ENCODE measurements at regions not wholly inside any gene's neighbourhood (a gene's known extent, or its start where the extent isn't known, plus 50 kb on each side); places are given as distances from the start of the nearest gene placed in this dataset.

GRCh38 chr17:77392376-77393273, 251.9 kb downstream of the SEC14L1 start:
- Histone ChIP-seq H3K4me1 (ENCODE audit: low read length) (no peaks in the 10 kb centered on the region), H3K4me2 (ENCODE audit: low read length) (no peak overlapping the region), H4K20me1 (ENCODE audit: insufficient read depth, low read length) (no peaks in the 10 kb centered on the region), H3K36me3 (replicated peaks; ENCODE audit: low read depth, low read length) (no peaks in the 10 kb centered on the region), H3K79me2 (ENCODE audit: low read length) (no peaks in the 10 kb centered on the region), H3K27ac (ENCODE audit: low read length) (no peak overlapping the region), H3K9ac (ENCODE audit: low read length) (no peak overlapping the region), H3K27me3 (ENCODE audit: low read depth, low read length) (no peaks in the 10 kb centered on the region), H3K9me3 (ENCODE audit: insufficient read depth, low read length) (no peaks in the 10 kb centered on the region), H2AFZ (ENCODE audit: low read depth, low read length) (no peak overlapping the region), H3K4me3 (ENCODE audit: low read length) (no peak overlapping the region)
- TF ChIP-seq CTCF (IDR thresholded peaks at IDR 0.05; ENCODE audit: low read depth, low read length) (no peak), EZH2phosphoT487 (IDR thresholded peaks at IDR 0.05; ENCODE audit: low read depth) (no peak)

GRCh38 chr17:77393274-77393600, 252.5 kb downstream of the SEC14L1 start:
- no peaks in the 10 kb centered on the region for H4K20me1 ChIP-seq (ENCODE audit: insufficient read depth, low read length)
- no peaks in the 10 kb centered on the region for H3K36me3 ChIP-seq (replicated peaks; ENCODE audit: low read depth, low read length)
- H3K9me3 ChIP-seq (ENCODE audit: insufficient read depth, low read length): no peaks in the 10 kb centered on the region
- H3K4me2 ChIP-seq (ENCODE audit: low read length): no peak overlapping the region
- no peak overlapping the region for H3K4me3 ChIP-seq (ENCODE audit: low read length)
- no peaks in the 10 kb centered on the region for H3K79me2 ChIP-seq (ENCODE audit: low read length)
- no peaks in the 10 kb centered on the region for H3K4me1 ChIP-seq (ENCODE audit: low read length)
- TF ChIP-seq EZH2phosphoT487 (IDR thresholded peaks at IDR 0.05; ENCODE audit: low read depth) (no peak), CTCF (IDR thresholded peaks at IDR 0.05; ENCODE audit: low read depth, low read length) (no peak)
- H3K27me3 ChIP-seq (ENCODE audit: low read depth, low read length): no peaks in the 10 kb centered on the region
- no peak overlapping the region for H3K9ac ChIP-seq (ENCODE audit: low read length)
- H2AFZ ChIP-seq (ENCODE audit: low read depth, low read length): no peak overlapping the region
- H3K27ac ChIP-seq (ENCODE audit: low read length): no peak overlapping the region

- Histone ChIP-seq H3K79me2 (ENCODE audit: low read length) (no peaks in the 10 kb centered on the region), H3K4me2 (ENCODE audit: low read length) (no peak overlapping the region), H4K20me1 (ENCODE audit: insufficient read depth, low read length) (no peaks in the 10 kb centered on the region), H3K36me3 (replicated peaks; ENCODE audit: low read depth, low read length) (no peaks in the 10 kb centered on the region), H3K27ac (ENCODE audit: low read length) (no peak overlapping the region), H3K9me3 (ENCODE audit: insufficient read depth, low read length) (no peaks in the 10 kb centered on the region), H3K4me3 (ENCODE audit: low read length) (no peak overlapping the region), H2AFZ (ENCODE audit: low read depth, low read length) (no peak overlapping the region), H3K27me3 (ENCODE audit: low read depth, low read length) (no peaks in the 10 kb centered on the region), H3K9ac (ENCODE audit: low read length) (no peak overlapping the region), H3K4me1 (ENCODE audit: low read length) (no peaks in the 10 kb centered on the region)
- no peak for TF ChIP-seq CTCF (IDR thresholded peaks at IDR 0.05; ENCODE audit: low read depth, low read length)
- TF ChIP-seq EZH2phosphoT487 (IDR thresholded peaks at IDR 0.05; ENCODE audit: low read depth): no peak
Observed at GRCh38 chr17:77393867-77394539, 253.2 kb downstream of the SEC14L1 start.

- H3K4me1 ChIP-seq (ENCODE audit: low read length): no peaks in the 10 kb centered on the region
Observed at GRCh38 chr17:77394540-77395295, 253.9 kb downstream of the SEC14L1 start.

More at GRCh38 chr17:77394540-77395295, 253.9 kb downstream of the SEC14L1 start:
- Histone ChIP-seq H3K79me2 (ENCODE audit: low read length) (no peaks in the 10 kb centered on the region), H3K4me2 (ENCODE audit: low read length) (no peak overlapping the region), H3K9ac (ENCODE audit: low read length) (no peak overlapping the region), H3K36me3 (replicated peaks; ENCODE audit: low read depth, low read length) (no peaks in the 10 kb centered on the region), H3K9me3 (ENCODE audit: insufficient read depth, low read length) (no peaks in the 10 kb centered on the region), H3K27ac (ENCODE audit: low read length) (no peak overlapping the region), H4K20me1 (ENCODE audit: insufficient read depth, low read length) (no peaks in the 10 kb centered on the region), H3K4me3 (ENCODE audit: low read length) (no peak overlapping the region), H2AFZ (ENCODE audit: low read depth, low read length) (no peak overlapping the region), H3K27me3 (ENCODE audit: low read depth, low read length) (no peaks in the 10 kb centered on the region)
- TF ChIP-seq EZH2phosphoT487 (IDR thresholded peaks at IDR 0.05; ENCODE audit: low read depth) (no peak), CTCF (IDR thresholded peaks at IDR 0.05; ENCODE audit: low read depth, low read length) (no peak)

Measured in OCI-LY3 (cell line).